Renal pelvis (tissue), 1 donor: ENCODE measurements at regions not wholly inside any gene's neighbourhood (a gene's known extent, or its start where the extent isn't known, plus 50 kb on each side); places are given as distances from the start of the nearest gene placed in this dataset.
A peak's percentile ranks its signal among the peaks of the same experiment; 100 is the strongest.

Source experiments
- DNase-seq: peaks from one replicate; pipeline ENCODE4 v3.0.0-alpha.2; 2013

DNA sequence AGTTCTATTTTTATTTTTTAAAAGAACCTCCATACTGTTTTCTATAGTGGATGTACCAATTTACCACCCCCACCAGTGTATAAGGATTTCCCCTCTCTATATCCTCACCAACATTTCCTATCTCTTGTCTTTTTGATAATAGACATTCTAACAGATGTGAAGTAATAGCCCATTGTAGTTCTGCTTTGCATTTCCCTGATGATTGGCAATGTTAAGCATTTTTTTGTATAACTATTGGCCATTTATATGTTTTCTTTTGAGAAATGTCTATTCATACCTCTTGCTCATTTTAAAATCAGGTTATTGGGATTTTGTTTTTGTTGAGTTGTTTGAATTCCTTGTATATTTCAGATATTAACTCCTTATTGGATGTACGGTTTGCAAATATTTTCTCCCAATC is 251.1 kb upstream of the HTR2C start:
- no peak for DNase-seq

DNA sequence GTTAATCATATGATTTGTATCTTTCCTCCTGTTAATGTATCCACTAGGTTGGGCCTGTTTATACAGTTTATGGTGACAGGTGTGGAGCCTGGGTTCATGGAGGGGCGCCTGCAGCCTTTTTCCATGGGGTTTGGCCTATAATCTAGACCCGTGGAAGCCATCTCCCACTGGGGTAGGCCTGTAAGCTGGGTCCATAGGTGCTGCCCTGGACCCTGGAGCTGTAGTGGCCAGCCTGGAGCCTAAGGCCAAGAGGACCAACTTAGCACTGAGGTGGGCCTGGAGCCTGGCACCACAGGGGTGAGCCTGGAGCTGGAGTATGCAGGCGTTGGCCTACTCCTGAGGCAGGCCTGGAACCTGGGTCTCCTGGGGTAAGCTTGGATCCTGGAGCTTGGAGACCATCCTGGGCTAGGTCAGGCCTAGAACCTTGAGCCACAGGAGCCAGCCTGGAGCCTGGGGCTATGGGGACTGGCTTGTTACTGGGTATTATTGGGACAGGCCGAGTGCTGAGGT is 249.4 kb upstream of the HTR2C start:
- no peak for DNase-seq

DNA sequence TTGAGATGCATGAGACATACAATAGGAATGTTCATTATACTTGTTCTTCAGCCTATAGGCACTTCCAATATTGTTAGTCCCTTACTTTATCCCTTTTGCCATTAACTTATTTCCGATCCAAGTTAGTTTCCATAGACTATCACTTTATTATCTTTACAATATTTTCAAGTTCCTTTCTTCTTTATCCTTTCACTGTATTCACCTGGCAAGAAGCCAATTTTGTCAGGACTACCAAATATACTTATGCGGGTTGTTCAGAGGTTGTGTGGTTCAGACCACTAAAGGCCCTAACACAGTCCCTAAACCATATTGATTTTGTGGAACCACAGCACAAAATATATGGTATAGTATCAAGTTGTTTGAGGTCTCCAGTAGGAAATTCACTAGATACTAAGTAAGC is 245.0 kb upstream of the HTR2C start:
- no peak for DNase-seq

DNA sequence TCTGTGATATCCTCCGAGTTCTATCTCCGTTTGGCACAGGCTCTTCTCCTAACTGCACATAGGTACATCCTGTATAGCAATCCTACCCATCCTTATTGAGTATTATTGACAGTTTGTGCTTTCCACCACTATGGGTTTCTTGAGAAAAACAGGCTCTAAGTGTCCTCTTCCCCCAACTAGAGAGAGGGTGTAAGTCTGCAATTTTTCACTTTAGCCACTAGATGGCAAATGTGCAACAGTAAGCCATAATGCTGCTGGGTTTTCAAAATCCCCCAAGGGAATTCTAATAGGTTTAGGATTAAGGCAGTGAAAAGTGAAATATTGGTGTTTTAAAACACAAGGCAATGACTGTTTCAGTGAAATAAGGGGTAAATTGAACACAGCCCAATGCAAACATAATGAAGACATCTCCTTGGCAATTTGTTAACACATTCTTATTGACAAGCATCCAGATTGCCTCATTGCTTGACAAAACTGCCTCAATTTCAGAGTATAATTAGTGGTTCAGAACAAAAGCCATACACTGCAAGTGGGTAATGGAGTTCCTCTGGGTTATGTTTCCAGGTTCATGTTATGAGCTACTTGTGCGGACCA is 239.0 kb upstream of the HTR2C start:
- peak; percentile 21 for DNase-seq

GRCh38 chrX:114361076-114361725 is 222.7 kb upstream of the HTR2C start:
- DNase-seq, result peak; percentile 33

GRCh38 chrX:114363346-114363745 is 220.5 kb upstream of the HTR2C start:
- DNase-seq, result no peak

DNA sequence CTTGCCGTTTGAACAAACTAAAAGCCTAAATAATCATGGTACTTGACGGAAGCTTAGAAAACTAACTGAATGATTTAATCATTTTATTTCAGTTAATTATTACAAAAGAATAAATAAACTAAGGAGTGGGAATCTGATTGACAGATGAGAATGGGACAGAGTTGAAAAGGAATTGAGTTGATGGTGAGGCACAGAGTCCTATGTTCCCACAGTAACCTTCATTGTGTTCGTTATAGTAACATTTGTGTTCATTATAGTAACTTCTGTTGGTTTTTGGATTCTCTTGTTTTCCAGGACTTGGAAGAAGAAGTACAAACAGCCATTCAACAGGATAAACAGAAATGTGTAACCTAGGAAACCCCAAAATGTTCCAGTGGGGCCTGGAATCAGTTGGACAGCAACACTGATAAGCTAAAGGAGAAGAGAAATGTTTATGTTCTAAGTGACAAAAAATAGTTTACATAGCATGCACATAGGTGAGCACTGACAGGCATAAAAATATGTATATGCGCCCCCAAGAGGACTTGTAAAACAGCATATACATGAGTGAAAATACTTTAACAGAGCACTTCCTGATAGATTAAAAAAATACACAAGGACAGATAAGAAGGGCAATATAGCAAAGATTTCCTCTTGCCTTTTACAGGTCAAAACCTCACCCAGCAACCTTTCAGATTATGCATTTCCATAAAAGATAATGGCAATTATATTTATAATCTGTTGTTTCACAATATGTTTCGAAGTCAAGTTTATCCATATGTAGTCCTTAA is 218.6 kb upstream of the HTR2C start:
- DNase-seq, result no peak

DNA sequence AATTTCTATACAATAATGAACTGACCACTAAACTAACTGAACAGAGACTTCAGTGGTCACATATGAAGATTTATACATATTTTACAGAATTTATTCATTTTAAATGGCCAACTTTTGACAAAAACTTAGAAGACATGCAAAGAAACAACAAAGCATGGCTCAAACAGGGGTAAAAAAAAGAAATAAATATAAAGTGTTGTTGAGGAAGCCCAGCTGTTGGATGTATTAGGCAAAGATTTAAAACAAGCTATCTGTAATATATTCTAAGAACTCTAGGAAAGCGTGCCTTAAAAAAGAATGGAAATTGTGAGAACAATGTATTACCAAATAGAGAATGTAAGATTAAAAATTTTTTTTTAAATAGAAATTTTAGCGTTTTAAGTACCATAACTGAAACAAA is 210.9 kb upstream of the HTR2C start:
- no peak for DNase-seq

GRCh38 chrX:114390251-114390796 is 193.6 kb upstream of the HTR2C start:
- DNase-seq, result no peak
